Endothelial cell of umbilical vein (primary cell): ENCODE measurements at regions not wholly inside any gene's neighbourhood (a gene's known extent, or its start where the extent isn't known, plus 50 kb on each side); places are given as distances from the start of the nearest gene placed in this dataset.

ENCODE experiments used
- BruUV-seq: library from RNA; stranded (reverse); fragments of 400-500 nt; replicated peaks from 2 replicates; lab custom pipeline; 2021; lab: Mats Ljungman, UMichigan
- CTCF ChIA-PET: fragments of 300-600, 350-600 bp; sonication (Branson Sonifier 250); formaldehyde crosslinking; loops from one replicate; lab custom pipeline; 2021; ENCODE audit warnings: antibody characterized with exemption, inconsistent platforms; lab: Charles Lee
- POLR2A ChIA-PET: fragments of 300-600, 350-600 bp; sonication (Branson Sonifier 250); formaldehyde crosslinking; loops from one replicate; lab custom pipeline; 2021; ENCODE audit warnings: antibody characterized with exemption, inconsistent platforms; lab: Charles Lee
- DNase-seq: peaks from one replicate; pipeline ENCODE4 v3.0.0-alpha.2; 2011; ENCODE audit warnings: low read depth, low spot score
- FAIRE-seq: peaks from 2 replicates; lab custom pipeline; 2011; peaks lifted over from hg19 to GRCh38; lab: Jason Lieb, UNC
- H2AFZ ChIP-seq: 2 replicates; pipeline ENCODE4 v1.6.0; 2012; ENCODE audit warnings: low read depth, low read length, control low read depth, inconsistent platforms
- H3K27ac ChIP-seq: 2 replicates; pipeline ENCODE4 v1.5.1; 2011; ENCODE audit warnings: low read depth, mild to moderate bottlenecking, control low read depth, low read length, moderate library complexity; ENCODE audit not compliant: insufficient read depth
- H3K27me3 ChIP-seq, 2 experiments: 2 replicates each; pipeline versions ENCODE4 v1.6.0 to v1.6.1; 2011; ENCODE audit warnings: low read length in 2 of 2, mixed read lengths in 1 of 2; ENCODE audit not compliant: control insufficient read depth in 2 of 2, insufficient read depth in 2 of 2
- H3K36me3 ChIP-seq, 2 experiments: 2 replicates in 1 of 2; 3 replicates in 1 of 2; pipeline ENCODE4 v1.5.1; 2011; ENCODE audit warnings: low read length in 2 of 2, mild to moderate bottlenecking in 1 of 2, moderate library complexity in 1 of 2; ENCODE audit not compliant: control insufficient read depth in 2 of 2, insufficient read depth in 2 of 2; ENCODE audit errors: extremely low read depth in 1 of 2
- H3K4me1 ChIP-seq: 3 replicates; pipeline ENCODE4 v1.5.1; 2011; ENCODE audit warnings: mild to moderate bottlenecking, low read length; ENCODE audit not compliant: control insufficient read depth, insufficient read depth; ENCODE audit errors: extremely low read depth
- H3K4me2 ChIP-seq: 2 replicates; pipeline ENCODE4 v1.6.1; 2011; ENCODE audit warnings: low read length, control low read depth, mixed read lengths; ENCODE audit not compliant: insufficient read depth
- H3K4me3 ChIP-seq, 3 experiments: fragments of 200-600 bp in 1 of 3; sonication (generic), shearing (Covaris generic) in 1 of 3; replicated peaks in 1 of 3; 2 replicates each; pipeline ENCODE4 v1.5.1; 2011 to 2016; ENCODE audit warnings: control low read depth in 3 of 3, low read length in 3 of 3, mild to moderate bottlenecking in 2 of 3, inconsistent platforms in 1 of 3, low read depth in 1 of 3, moderate library complexity in 1 of 3; ENCODE audit not compliant: insufficient read depth in 1 of 3
- H3K79me2 ChIP-seq: 2 replicates; pipeline ENCODE4 v1.6.0; 2012; ENCODE audit warnings: low read length, inconsistent platforms; ENCODE audit not compliant: control insufficient read depth, insufficient read depth
- H3K9ac ChIP-seq: replicated peaks from 2 replicates; pipeline ENCODE3; 2011; ENCODE audit warnings: low read length, control low read depth; ENCODE audit not compliant: insufficient read depth; ENCODE audit errors: extremely low read depth
- H3K9me1 ChIP-seq: replicated peaks from 3 replicates; pipeline ENCODE4 v1.6.0; 2011; ENCODE audit warnings: mild to moderate bottlenecking, low read length; ENCODE audit not compliant: control insufficient read depth, insufficient read depth; ENCODE audit errors: extremely low read depth
- H3K9me3 ChIP-seq: replicated peaks from 2 replicates; pipeline ENCODE4 v1.5.1; 2012; ENCODE audit warnings: low read length, inconsistent platforms; ENCODE audit not compliant: control insufficient read depth, insufficient read depth
- H4K20me1 ChIP-seq: replicated peaks from 2 replicates; pipeline ENCODE3; 2011; ENCODE audit warnings: mild to moderate bottlenecking, low read length; ENCODE audit not compliant: control insufficient read depth, insufficient read depth; ENCODE audit errors: extremely low read depth
- EZH2 ChIP-seq: IDR thresholded peaks from 2 replicates; pipeline ENCODE4 v1.6.1; 2012; ENCODE audit warnings: borderline replicate concordance, low read depth, mild to moderate bottlenecking, moderate library complexity, low read length, inconsistent platforms; ENCODE audit not compliant: severe bottlenecking
- FOS ChIP-seq: IDR thresholded peaks from 2 replicates; pipeline ENCODE4 v1.6.1; 2011; ENCODE audit warnings: mild to moderate bottlenecking, low read length, moderate library complexity, borderline replicate concordance; ENCODE audit not compliant: insufficient read depth
- GATA2 ChIP-seq: IDR thresholded peaks from 2 replicates; pipeline ENCODE4 v1.7.0; 2011; ENCODE audit warnings: low read depth, mild to moderate bottlenecking, moderate library complexity, mixed read lengths, low read length; ENCODE audit not compliant: insufficient read length, insufficient read depth
- JUN ChIP-seq: IDR thresholded peaks from 2 replicates; pipeline ENCODE4 v1.6.1; 2011; ENCODE audit warnings: borderline replicate concordance, low read depth; ENCODE audit not compliant: insufficient read length, insufficient read depth
- MAX ChIP-seq: IDR thresholded peaks from 2 replicates; pipeline ENCODE4 v1.6.1; 2011; ENCODE audit not compliant: insufficient read depth, insufficient read length
- MYC ChIP-seq: IDR thresholded peaks from one replicate; pipeline ENCODE4 v1.6.1; 2011; ENCODE audit warnings: mild to moderate bottlenecking, low read depth, low read length
- POLR2A ChIP-seq: IDR thresholded peaks from 2 replicates; pipeline ENCODE4 v1.6.1; 2012; ENCODE audit warnings: low read depth, mild to moderate bottlenecking, control low read depth, low read length
- POLR2AphosphoS5 ChIP-seq: IDR thresholded peaks from 2 replicates; pipeline ENCODE4 v1.6.1; 2012; ENCODE audit warnings: low read depth, mild to moderate bottlenecking, control low read depth, low read length, moderate library complexity; ENCODE audit not compliant: insufficient read depth
- dilution Hi-C: fragments of 300-500 bp; cut with MboI; formaldehyde crosslinking; loops from one replicate; pipeline ENCODE4 v1.15.0; 2019; ENCODE audit warnings: low sequenced_read_pairs; ENCODE audit not compliant: extremely low pct_ligation_motif_present
- intact Hi-C: fragments of 100-400 bp; cut with micrococcal nuclease; formaldehyde crosslinking; loops from one replicate; pipeline ENCODE4 v1.10.0; 2022
- TF ChIP-seq, protein P1 (sequence below), 2 donors: IDR thresholded peaks; 1 replicate in 1 of 2; 2 replicates in 1 of 2; pipeline ENCODE4 v1.5.1; 2011; ENCODE audit warnings: low read length in 2 of 2, mild to moderate bottlenecking in 2 of 2, moderate library complexity in 2 of 2, control low read depth in 1 of 2, inconsistent platforms in 1 of 2, low read depth in 1 of 2; ENCODE audit not compliant: insufficient read depth in 1 of 2; ENCODE audit errors: extremely low read depth in 1 of 2

DNA sequence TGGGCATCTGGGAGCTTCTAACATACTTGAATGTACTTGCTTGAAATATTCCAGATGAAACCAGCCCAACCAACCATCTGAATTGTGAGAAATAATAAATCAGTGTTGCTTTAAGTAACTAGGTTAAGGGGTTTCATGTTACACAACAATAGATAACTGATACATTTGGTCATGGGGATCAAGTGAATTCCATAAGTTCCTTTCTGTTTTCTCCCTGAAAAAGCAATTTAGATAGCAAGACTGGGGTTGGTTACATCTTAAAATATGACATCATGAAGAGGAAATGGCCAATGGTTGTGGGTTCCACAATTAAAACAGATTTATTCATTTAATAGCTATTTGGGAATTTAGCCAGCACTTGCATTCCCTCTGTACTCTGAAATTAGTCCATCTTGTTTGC, 559.7 kb downstream of the TLR4 start:
- Histone ChIP-seq H4K20me1 (no peaks in the 10 kb centered on the region), H3K9me3 (no peaks in the 10 kb centered on the region), H2AFZ (no peak overlapping the region), H3K27me3 (no peaks in the 10 kb centered on the region), H3K9ac (no peak overlapping the region), H3K79me2 (no peaks in the 10 kb centered on the region), H3K4me2 (no peak overlapping the region), H3K4me3 (no peak overlapping the region), H3K27ac (no peak overlapping the region), H3K4me1 (no peaks in the 10 kb centered on the region), H3K36me3 (no peaks in the 10 kb centered on the region), H3K9me1 (no peaks in the 10 kb centered on the region)
- no TSS peak for BruUV-seq
- DNase-seq (no peak), FAIRE-seq (no peak)
- dilution Hi-C loops: no loop called here
- TF ChIP-seq FOS (no peak), JUN (no peak), EZH2 (no peak), GATA2 (no peak)
- TF ChIP-seq, protein P1, sequence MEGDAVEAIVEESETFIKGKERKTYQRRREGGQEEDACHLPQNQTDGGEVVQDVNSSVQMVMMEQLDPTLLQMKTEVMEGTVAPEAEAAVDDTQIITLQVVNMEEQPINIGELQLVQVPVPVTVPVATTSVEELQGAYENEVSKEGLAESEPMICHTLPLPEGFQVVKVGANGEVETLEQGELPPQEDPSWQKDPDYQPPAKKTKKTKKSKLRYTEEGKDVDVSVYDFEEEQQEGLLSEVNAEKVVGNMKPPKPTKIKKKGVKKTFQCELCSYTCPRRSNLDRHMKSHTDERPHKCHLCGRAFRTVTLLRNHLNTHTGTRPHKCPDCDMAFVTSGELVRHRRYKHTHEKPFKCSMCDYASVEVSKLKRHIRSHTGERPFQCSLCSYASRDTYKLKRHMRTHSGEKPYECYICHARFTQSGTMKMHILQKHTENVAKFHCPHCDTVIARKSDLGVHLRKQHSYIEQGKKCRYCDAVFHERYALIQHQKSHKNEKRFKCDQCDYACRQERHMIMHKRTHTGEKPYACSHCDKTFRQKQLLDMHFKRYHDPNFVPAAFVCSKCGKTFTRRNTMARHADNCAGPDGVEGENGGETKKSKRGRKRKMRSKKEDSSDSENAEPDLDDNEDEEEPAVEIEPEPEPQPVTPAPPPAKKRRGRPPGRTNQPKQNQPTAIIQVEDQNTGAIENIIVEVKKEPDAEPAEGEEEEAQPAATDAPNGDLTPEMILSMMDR (IDR thresholded peaks at IDR 0.05; ENCODE audit: extremely low read depth in 1 of 2, insufficient read depth in 1 of 2, low read depth in 1 of 2, low read length in 2 of 2): no peak
- intact Hi-C loops: no loop called here
- CTCF ChIA-PET: no interaction called here
- POLR2A ChIA-PET: no interaction called here

- Histone ChIP-seq H3K79me2 (no peaks in the 10 kb centered on the region), H3K9ac (no peak overlapping the region), H3K27me3 (no peaks in the 10 kb centered on the region), H3K27ac (no peak overlapping the region), H3K9me3 (no peaks in the 10 kb centered on the region), H3K36me3 (no peaks in the 10 kb centered on the region), H3K4me1 (no peaks in the 10 kb centered on the region), H3K9me1 (no peaks in the 10 kb centered on the region), H2AFZ (no peak overlapping the region), H3K4me3 (no peak overlapping the region), H4K20me1 (no peaks in the 10 kb centered on the region), H3K4me2 (no peak overlapping the region)
- POLR2A ChIA-PET: no interaction called here
- dilution Hi-C loops (no loop called here), intact Hi-C loops (no loop called here)
- DNase-seq: no peak
- BruUV-seq: no TSS peak
- CTCF ChIA-PET: no interaction called here
- no peak for FAIRE-seq
- TF ChIP-seq GATA2 (no peak), FOS (no peak), POLR2AphosphoS5 (no peak), EZH2 (no peak), JUN (no peak), MYC (no peak), MAX (no peak), POLR2A (no peak)
- TF ChIP-seq, protein P1 (IDR thresholded peaks at IDR 0.05; ENCODE audit: extremely low read depth in 1 of 2, insufficient read depth in 1 of 2, low read depth in 1 of 2, low read length in 2 of 2): no peak
Measured at GRCh38 chr9:118268046-118268445, 563.8 kb downstream of the TLR4 start.
